Activated CD8-positive, alpha-beta T cell treated with anti-CD3 and anti-CD28 coated beads for 36 hours (primary cell): ENCODE measurements at regions not wholly inside any gene's neighbourhood (a gene's known extent, or its start where the extent isn't known, plus 50 kb on each side); places are given as distances from the start of the nearest gene placed in this dataset.

ENCODE experiments used
- ATAC-seq: fragments of 200-7000 bp; cut with Tn5 transposase; one replicate; pipeline ENCODE4 v1.10.0; 2021; ENCODE audit warnings: mild to moderate bottlenecking, moderate library complexity
- CTCF ChIA-PET: fragments of 350-600 bp; sonication (Branson Sonifier 250); formaldehyde crosslinking; loops from one replicate; lab custom pipeline; 2021; ENCODE audit warnings: antibody characterized with exemption; lab: Charles Lee
- POLR2A ChIA-PET: fragments of 350-600 bp; sonication (Branson Sonifier 250); formaldehyde crosslinking; loops from one replicate; lab custom pipeline; 2021; ENCODE audit warnings: antibody characterized with exemption; lab: Charles Lee
- DNase-seq: peaks from one replicate; pipeline ENCODE4 v3.0.0-alpha.2; 2020
- H3K27ac Mint-ChIP-seq: one replicate; pipeline ENCODE4 v1.8.0; 2021; ENCODE audit warnings: mild to moderate bottlenecking, mixed read lengths
- H3K27me3 Mint-ChIP-seq: one replicate; pipeline ENCODE4 v1.8.0; 2021; ENCODE audit warnings: mixed read lengths
- H3K36me3 Mint-ChIP-seq: one replicate; pipeline ENCODE4 v1.8.0; 2021; ENCODE audit warnings: low read depth, mixed read lengths
- H3K4me1 Mint-ChIP-seq: one replicate; pipeline ENCODE4 v1.8.0; 2021; ENCODE audit warnings: low read depth, mixed read lengths
- H3K4me3 Mint-ChIP-seq: one replicate; pipeline ENCODE4 v1.8.0; 2021; ENCODE audit warnings: mild to moderate bottlenecking, moderate library complexity, mixed read lengths
- H3K9me3 Mint-ChIP-seq: one replicate; pipeline ENCODE4 v1.8.0; 2021; ENCODE audit warnings: mixed read lengths
- intact Hi-C: fragments of 100-400 bp; cut with micrococcal nuclease; formaldehyde crosslinking; loops from one replicate; pipeline ENCODE4 v1.10.0; 2022
- TF ChIP-seq, protein P1 (sequence below): fragments of 200-600 bp; IDR thresholded peaks from one replicate; pipeline ENCODE4 v1.8.0; 2022; ENCODE audit warnings: antibody characterized with exemption, mild to moderate bottlenecking

DNA sequence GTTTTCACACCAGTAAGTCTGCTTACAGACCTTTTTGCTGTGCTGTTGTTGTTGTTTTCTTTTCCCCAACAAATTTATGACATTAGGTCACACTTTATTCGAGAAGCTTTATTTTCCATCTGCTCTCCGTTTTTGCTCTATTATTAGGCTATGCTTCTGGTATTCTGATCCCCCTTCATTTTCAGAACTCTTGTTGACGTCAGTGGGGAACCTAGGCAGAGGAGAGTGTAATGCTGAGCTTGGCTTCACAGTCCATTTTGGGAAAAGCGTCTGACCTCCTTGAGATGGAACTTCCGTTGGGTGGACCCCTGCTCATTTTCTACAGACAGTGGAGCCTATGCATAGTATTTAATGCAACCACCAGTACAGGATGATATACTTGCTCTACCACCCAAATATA is 387.9 kb upstream of the MEF2C start:
- H3K4me1 Mint-ChIP-seq, result no peaks in the 10 kb centered on the region
- DNase-seq, result no peak

DNA sequence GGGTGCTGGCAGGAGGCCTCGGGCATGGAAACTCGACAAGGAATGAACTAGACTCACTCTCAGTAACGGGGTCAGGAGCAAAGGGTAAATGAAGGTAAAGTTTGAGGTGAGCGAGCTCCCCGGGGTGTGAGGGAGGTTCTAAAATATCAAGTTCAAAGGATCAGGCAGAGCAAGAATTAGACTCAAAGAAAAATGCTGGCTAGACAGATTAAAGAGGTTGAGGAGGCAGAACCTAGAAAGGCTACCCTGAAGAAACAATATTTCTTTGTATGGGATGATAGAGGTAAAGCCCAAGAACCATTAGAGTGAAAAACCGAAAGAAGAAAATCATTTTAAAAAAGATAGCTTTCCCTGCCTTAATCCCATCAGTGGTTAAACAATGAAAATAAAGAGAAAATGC is 386.7 kb upstream of the MEF2C start:
- intact Hi-C loops, result no loop called here
- TF ChIP-seq, protein P1, sequence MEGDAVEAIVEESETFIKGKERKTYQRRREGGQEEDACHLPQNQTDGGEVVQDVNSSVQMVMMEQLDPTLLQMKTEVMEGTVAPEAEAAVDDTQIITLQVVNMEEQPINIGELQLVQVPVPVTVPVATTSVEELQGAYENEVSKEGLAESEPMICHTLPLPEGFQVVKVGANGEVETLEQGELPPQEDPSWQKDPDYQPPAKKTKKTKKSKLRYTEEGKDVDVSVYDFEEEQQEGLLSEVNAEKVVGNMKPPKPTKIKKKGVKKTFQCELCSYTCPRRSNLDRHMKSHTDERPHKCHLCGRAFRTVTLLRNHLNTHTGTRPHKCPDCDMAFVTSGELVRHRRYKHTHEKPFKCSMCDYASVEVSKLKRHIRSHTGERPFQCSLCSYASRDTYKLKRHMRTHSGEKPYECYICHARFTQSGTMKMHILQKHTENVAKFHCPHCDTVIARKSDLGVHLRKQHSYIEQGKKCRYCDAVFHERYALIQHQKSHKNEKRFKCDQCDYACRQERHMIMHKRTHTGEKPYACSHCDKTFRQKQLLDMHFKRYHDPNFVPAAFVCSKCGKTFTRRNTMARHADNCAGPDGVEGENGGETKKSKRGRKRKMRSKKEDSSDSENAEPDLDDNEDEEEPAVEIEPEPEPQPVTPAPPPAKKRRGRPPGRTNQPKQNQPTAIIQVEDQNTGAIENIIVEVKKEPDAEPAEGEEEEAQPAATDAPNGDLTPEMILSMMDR, result no peak
- DNase-seq, result no peak
- H3K27me3 Mint-ChIP-seq, result peaks cover 2% of the 10 kb centered on the region
- H3K9me3 Mint-ChIP-seq, result no peaks in the 10 kb centered on the region
- ChIA-PET POLR2A (no interaction called here), CTCF (no interaction called here)
- no peak overlapping the region for H3K27ac Mint-ChIP-seq
- H3K4me1 Mint-ChIP-seq, result no peaks in the 10 kb centered on the region
- no peaks in the 10 kb centered on the region for H3K36me3 Mint-ChIP-seq
- no peak for ATAC-seq
- no peak overlapping the region for H3K4me3 Mint-ChIP-seq

More for the DNA sequence above, 387.9 kb upstream of the MEF2C start:
- Mint-ChIP-seq H3K36me3 (no peaks in the 10 kb centered on the region), H3K4me3 (no peak overlapping the region), H3K27me3 (peaks cover 2% of the 10 kb centered on the region), H3K9me3 (no peaks in the 10 kb centered on the region), H3K27ac (no peak overlapping the region)
- intact Hi-C loops, result no loop called here
- ATAC-seq, result no peak
- CTCF ChIA-PET, result no interaction called here
- TF ChIP-seq, protein P1, result no peak
- POLR2A ChIA-PET, result no interaction called here

DNA sequence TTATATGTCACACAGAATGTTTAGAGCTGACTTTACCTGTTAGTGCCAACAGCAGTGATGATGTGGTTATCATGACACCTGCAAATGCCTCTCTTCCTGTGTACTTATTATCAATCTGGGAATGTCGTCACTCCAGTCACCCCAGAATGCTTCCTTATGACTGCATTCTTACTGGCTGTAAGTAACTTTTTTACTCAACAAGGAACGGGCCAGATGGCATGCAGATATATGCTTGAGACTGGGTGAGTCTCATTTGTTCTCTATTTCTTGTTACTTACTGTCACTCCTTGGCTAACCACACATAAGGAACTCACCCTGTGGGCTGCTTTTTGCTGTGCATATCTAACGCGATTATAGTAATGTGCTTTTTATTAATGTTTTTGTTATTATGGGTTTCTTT is 385.5 kb upstream of the MEF2C start:
- no peak for ATAC-seq
- no peak for DNase-seq
- Mint-ChIP-seq H3K36me3 (no peaks in the 10 kb centered on the region), H3K4me1 (no peaks in the 10 kb centered on the region), H3K27me3 (peaks cover 2% of the 10 kb centered on the region), H3K9me3 (no peaks in the 10 kb centered on the region), H3K27ac (no peak overlapping the region), H3K4me3 (no peak overlapping the region)
- ChIA-PET POLR2A (no interaction called here), CTCF (no interaction called here)
- TF ChIP-seq, protein P1, result no peak
- intact Hi-C loops, result no loop called here

DNA sequence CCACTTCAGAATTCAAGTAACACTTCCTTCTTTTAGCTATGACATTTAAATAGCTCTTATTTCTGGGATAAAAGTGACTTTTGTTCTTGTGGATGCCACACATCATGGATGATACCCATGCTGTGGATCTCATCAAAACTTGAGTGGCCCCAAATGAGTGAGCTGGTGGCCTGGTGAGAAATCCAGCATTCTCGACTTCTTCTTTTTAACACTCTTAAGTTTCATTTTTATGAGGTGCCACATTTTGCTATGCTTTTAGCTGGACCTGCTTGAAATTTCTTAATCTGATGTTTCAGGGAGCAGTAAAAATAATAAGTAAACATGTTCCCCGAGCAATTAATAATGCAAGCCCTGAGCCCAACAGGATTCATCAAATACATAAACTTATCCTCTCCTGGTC is 384.8 kb upstream of the MEF2C start:
- no peaks in the 10 kb centered on the region for H3K9me3 Mint-ChIP-seq
- no peaks in the 10 kb centered on the region for H3K36me3 Mint-ChIP-seq
- H3K4me3 Mint-ChIP-seq, result no peak overlapping the region
- CTCF ChIA-PET, result no interaction called here
- H3K4me1 Mint-ChIP-seq, result no peaks in the 10 kb centered on the region
- H3K27ac Mint-ChIP-seq, result no peak overlapping the region
- POLR2A ChIA-PET, result no interaction called here
- no peak for ATAC-seq
- no peak for DNase-seq
- TF ChIP-seq, protein P1, result no peak
- intact Hi-C loops, result no loop called here
- H3K27me3 Mint-ChIP-seq, result peaks cover 2% of the 10 kb centered on the region

DNA sequence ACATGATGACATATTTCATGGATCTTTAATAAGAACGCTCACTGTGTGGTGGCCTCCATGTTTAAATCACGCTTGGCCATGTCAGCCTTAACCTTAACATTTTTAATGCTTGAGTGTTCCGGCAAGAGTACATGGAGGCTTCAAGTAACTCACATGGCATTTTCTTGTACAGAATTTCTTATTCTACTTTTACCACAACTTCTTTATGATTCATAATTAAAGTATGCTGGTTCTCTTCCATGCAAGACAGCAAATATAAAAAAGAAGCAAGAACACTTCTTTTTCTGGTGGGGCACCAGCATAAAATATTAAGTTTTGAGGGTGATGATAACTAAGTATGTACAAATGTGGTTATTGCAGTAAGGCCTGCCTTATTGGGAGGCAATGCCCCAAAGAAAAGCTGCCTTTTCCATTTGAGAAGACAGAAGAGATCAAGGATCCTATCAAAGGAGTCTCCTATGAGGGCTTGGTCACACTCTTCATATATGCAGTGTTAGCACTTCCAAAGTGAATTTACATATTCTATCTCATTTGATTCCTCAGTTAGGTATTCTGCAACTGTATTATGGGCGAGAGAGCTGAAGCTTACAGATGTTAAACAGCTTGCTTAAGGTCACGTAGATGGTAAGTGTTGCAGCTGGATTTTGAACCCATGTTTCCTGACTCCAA is 382.7 kb upstream of the MEF2C start:
- Mint-ChIP-seq H3K4me3 (no peak overlapping the region), H3K4me1 (no peaks in the 10 kb centered on the region), H3K27me3 (peaks cover 3% of the 10 kb centered on the region), H3K9me3 (no peaks in the 10 kb centered on the region), H3K27ac (no peak overlapping the region), H3K36me3 (no peaks in the 10 kb centered on the region)
- TF ChIP-seq, protein P1, result no peak
- DNase-seq (no peak), ATAC-seq (no peak)
- CTCF ChIA-PET, result no interaction called here
- POLR2A ChIA-PET, result no interaction called here
- intact Hi-C loops, result no loop called here
